HepG2 (cell line): ENCODE measurements at regions not wholly inside any gene's neighbourhood (a gene's known extent, or its start where the extent isn't known, plus 50 kb on each side); places are given as distances from the start of the nearest gene placed in this dataset.

ENCODE experiments used
- ATAC-seq: fragments of 200-7000 bp; cut with Tn5 transposase; 3 replicates; pipeline ENCODE4 v1.9.1; 2020; ENCODE audit warnings: mild to moderate bottlenecking, moderate library complexity
- BruUV-seq: library from RNA; stranded (reverse); fragments of 400-500 nt; replicated peaks from 2 replicates; lab custom pipeline; 2021; lab: Mats Ljungman, UMichigan
- CTCF ChIA-PET: fragments of 300-600 bp; formaldehyde crosslinking; extraction: SDS; loops from one replicate; lab custom pipeline; 2021; ENCODE audit warnings: low total read pairs, inconsistent platforms, low intra/inter-chr PET ratio; lab: Yijun Ruan, JAX
- POLR2A ChIA-PET: fragments of 350-600 bp; sonication (Branson Sonifier 250); formaldehyde crosslinking; loops from one replicate; lab custom pipeline; 2020; ENCODE audit warnings: antibody characterized with exemption, inconsistent platforms; lab: Yijun Ruan, JAX
- DNase-seq: peaks from one replicate; pipeline ENCODE4 v3.0.0-alpha.2; 2015; ENCODE audit warnings: low spot score
- FAIRE-seq: peaks from 3 replicates; lab custom pipeline; 2011; peaks lifted over from hg19 to GRCh38; lab: Jason Lieb, UNC
- H2AFZ ChIP-seq: one replicate; pipeline ENCODE4 v1.6.1; 2011; ENCODE audit warnings: low read length, inconsistent platforms
- H3K27ac ChIP-seq: fragments of 300-600 bp; 3 replicates; pipeline ENCODE4 v1.8.0; 2011; ENCODE audit warnings: mixed run types, mild to moderate bottlenecking, mixed read lengths, low read length, inconsistent platforms; ENCODE audit not compliant: insufficient read depth; ENCODE audit errors: extremely low read length
- H3K27me3 ChIP-seq, 2 experiments: fragments of 200-600 bp in 1 of 2; 2 replicates in 1 of 2; 3 replicates in 1 of 2; pipeline versions ENCODE4 v1.6.0 to v1.8.0; 2011; ENCODE audit warnings: low read length in 2 of 2, mild to moderate bottlenecking in 2 of 2, moderate library complexity in 2 of 2, inconsistent platforms in 1 of 2; ENCODE audit not compliant: insufficient read depth in 2 of 2, control insufficient read depth in 1 of 2
- H3K36me3 ChIP-seq, 2 experiments: fragments of 200-600 bp in 1 of 2; replicated peaks in 1 of 2; 2 replicates in 1 of 2; 3 replicates in 1 of 2; pipeline versions ENCODE4 v1.5.1 to v1.8.0; 2011; ENCODE audit warnings: low read length in 2 of 2, inconsistent platforms in 1 of 2; ENCODE audit not compliant: insufficient read depth in 2 of 2, control insufficient read depth in 1 of 2
- H3K4me1 ChIP-seq: 2 replicates; pipeline ENCODE4 v1.5.1; 2012; ENCODE audit warnings: low read length, inconsistent platforms; ENCODE audit not compliant: insufficient read depth
- H3K4me2 ChIP-seq: 2 replicates; pipeline ENCODE4 v1.6.0; 2011; ENCODE audit warnings: low read depth, low read length, inconsistent platforms
- H3K4me3 ChIP-seq, 3 experiments: fragments of 200-600 bp in 1 of 3; sonication (generic), shearing (Covaris generic) in 1 of 3; replicated peaks in 1 of 3; 2 replicates each; pipeline ENCODE4 v1.5.1; 2011 to 2016; ENCODE audit warnings: low read length in 3 of 3, inconsistent platforms in 2 of 3, low read depth in 2 of 3, mild to moderate bottlenecking in 2 of 3, control low read depth in 1 of 3, mixed read lengths in 1 of 3; ENCODE audit not compliant: insufficient read depth in 1 of 3
- H3K79me2 ChIP-seq: one replicate; pipeline ENCODE4 v1.6.1; 2011; ENCODE audit warnings: low read length, inconsistent platforms; ENCODE audit not compliant: insufficient read depth
- H3K9ac ChIP-seq: 2 replicates; pipeline ENCODE4 v1.6.0; 2011; ENCODE audit warnings: mild to moderate bottlenecking, low read depth, low read length, inconsistent platforms; ENCODE audit not compliant: insufficient read depth
- H3K9me3 ChIP-seq: 2 replicates; pipeline ENCODE4 v1.5.1; 2012; ENCODE audit warnings: mild to moderate bottlenecking, low read length
- H4K20me1 ChIP-seq: 2 replicates; pipeline ENCODE4 v1.6.0; 2011; ENCODE audit warnings: inconsistent platforms, mild to moderate bottlenecking, low read length, moderate library complexity; ENCODE audit not compliant: insufficient read depth
- BRD4 ChIP-seq: sonication (generic); formaldehyde crosslinking; IDR thresholded peaks from 2 replicates; pipeline ENCODE4 v1.4.0; 2020; ENCODE audit warnings: missing genetic modification reagents
- MEIS1 ChIP-seq: sonication (generic); formaldehyde crosslinking; IDR thresholded peaks from 2 replicates; pipeline ENCODE4 v1.9.0; 2021; ENCODE audit warnings: mild to moderate bottlenecking, missing genetic modification reagents, moderate library complexity, borderline replicate concordance
- REST ChIP-seq, 2 experiments: IDR thresholded peaks; 2 replicates each; pipeline ENCODE4 v1.6.1; 2011 to 2012; ENCODE audit warnings: low read length in 2 of 2, borderline replicate concordance in 1 of 2, low read depth in 1 of 2, mild to moderate bottlenecking in 1 of 2, moderate library complexity in 1 of 2
- TARDBP ChIP-seq: sonication (generic); formaldehyde crosslinking; IDR thresholded peaks from 2 replicates; pipeline ENCODE4 v1.8.0; 2022; ENCODE audit warnings: mild to moderate bottlenecking, missing genetic modification reagents
- ZNF629 ChIP-seq: sonication (generic); formaldehyde crosslinking; conservative IDR thresholded peaks from 2 replicates; pipeline ENCODE4 v1.5.0; 2020; ENCODE audit warnings: missing genetic modification reagents
- WGBS: methylation state at CpG from one replicate; pipeline ENCODE4 v1.1.6; 2017; ENCODE audit warnings: low lambda C conversion rate; 5-methylcytosine and 5-hydroxymethylcytosine counted together
- in situ Hi-C: cut with HindIII; loops from 2 replicates; pipeline ENCODE4 v1.10.0; 2017; ENCODE audit warnings: low pct_unique_long_range_greater_than_20kb; ENCODE audit not compliant: extremely low pct_ligation_motif_present
- intact Hi-C: fragments of 100-400 bp; cut with micrococcal nuclease; formaldehyde crosslinking; loops from one replicate; pipeline ENCODE4 v1.10.0; 2022; ENCODE audit not compliant: unreplicated experiment

- TF ChIP-seq REST (IDR thresholded peaks at IDR 0.05; ENCODE audit: borderline replicate concordance in 1 of 2, low read depth in 1 of 2, low read length in 2 of 2), result no peak
- TF ChIP-seq MEIS1 (CRISPR knock-in tag), result no peak
- TF ChIP-seq, all 625 proteins: peak for 0
Measured at GRCh38 chr11:33622186-33622585, 78.4 kb downstream of the C11orf91 start (continued).

- in situ Hi-C loops (no loop called here), intact Hi-C loops (no loop called here)
- Histone ChIP-seq H3K9ac (no peak overlapping the region), H3K36me3 (no peaks in the 10 kb centered on the region), H4K20me1 (no peaks in the 10 kb centered on the region), H2AFZ (no peak overlapping the region), H3K9me3 (no peaks in the 10 kb centered on the region), H3K79me2 (no peaks in the 10 kb centered on the region), H3K4me3 (no peak overlapping the region), H3K27ac (no peak overlapping the region), H3K27me3 (peaks cover 0 to 23% of the 10 kb centered on the region in 2 experiments; a peak in 2 of 5 replicates), H3K4me1 (no peaks in the 10 kb centered on the region), H3K4me2 (no peak overlapping the region)
- ChIA-PET POLR2A (no interaction called here), CTCF (no interaction called here)
- TF ChIP-seq BRD4 (CRISPR knock-in tag), result no peak
- TF ChIP-seq ZNF629 (CRISPR knock-in tag), result peak; percentile 64
- no peak for TF ChIP-seq TARDBP (CRISPR knock-in tag)
- no peak for FAIRE-seq
- no peak for DNase-seq
- no peak for ATAC-seq
- WGBS, result 18% methylated on average over 6 of the region's 6 CpGs
- no TSS peak for BruUV-seq
Measured at GRCh38 chr11:33620423-33621171, 80.0 kb downstream of the C11orf91 start.
